ENCODE measurements at regions not wholly inside any gene's neighbourhood (a gene's known extent, or its start where the extent isn't known, plus 50 kb on each side); places are given as distances from the start of the nearest gene placed in this dataset.

- no peak for DNase-seq
These were observed 169.6 kb downstream of the BRD1 start for GRCh38 chr22:49657974-49658590.

GRCh38 chr22:49657275-49657973 is 170.2 kb downstream of the BRD1 start:
- DNase-seq, result peak; percentile 85

GRCh38 chr22:49656883-49657274 is 170.8 kb downstream of the BRD1 start:
- peak; percentile 58 for DNase-seq

DNA sequence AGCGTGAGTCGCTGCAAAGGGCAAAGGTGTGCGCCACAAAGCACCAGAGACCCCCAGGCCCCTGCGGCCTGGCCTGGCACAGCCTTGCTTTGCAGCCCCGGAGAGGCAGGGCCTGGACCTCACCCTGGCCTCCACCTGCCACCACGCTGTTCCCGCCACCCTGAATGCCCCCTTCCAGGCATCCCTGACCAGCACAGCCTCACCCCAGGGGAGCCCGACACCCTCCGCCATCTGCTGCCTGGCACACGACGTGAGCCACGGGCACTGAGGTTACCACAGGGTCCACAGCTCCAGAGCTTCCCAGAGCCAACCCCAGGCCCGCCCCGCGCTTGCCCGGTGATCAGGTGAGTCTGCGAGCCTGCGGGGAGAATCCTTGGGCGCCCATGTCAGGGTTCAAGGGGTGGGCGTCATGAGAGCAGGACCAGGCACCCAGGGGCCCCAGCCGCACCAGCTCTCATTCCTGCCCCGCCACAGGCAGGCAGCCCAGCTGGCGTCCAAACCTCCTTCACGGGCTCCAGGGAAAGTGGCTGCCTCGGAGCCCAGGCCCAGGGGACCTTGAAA is 171.3 kb downstream of the BRD1 start:
- DNase-seq, result no peak

DNA sequence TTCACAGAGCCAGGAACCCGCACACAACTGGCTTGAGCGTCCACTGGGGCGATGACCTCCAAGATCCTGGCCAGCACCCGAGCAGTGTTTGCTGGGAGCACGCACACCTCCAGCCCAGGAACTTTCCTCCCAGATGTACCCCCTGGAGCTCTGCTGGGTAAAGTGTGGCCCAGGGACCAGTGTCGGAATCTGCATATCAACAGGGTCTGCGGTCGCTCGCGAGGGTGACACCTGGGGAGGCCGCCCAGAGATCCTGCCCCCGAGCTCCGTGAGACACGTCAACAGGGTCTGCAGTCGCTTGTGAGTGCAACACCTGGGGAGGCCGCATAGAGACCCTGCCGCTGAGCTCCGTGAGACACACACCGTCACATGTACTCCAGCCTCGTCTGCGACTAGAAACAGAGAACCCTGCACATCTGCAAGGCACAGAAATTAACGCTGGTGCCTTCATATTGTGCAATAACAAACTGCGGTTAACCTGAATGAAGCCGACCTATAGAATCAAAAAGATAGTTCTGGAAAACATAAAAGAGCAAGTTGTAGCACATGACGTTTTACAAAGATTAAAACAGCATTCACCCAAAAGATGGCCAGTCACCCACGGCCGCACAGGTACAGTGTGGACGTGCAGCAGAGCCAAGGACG is 172.4 kb downstream of the BRD1 start:
- no peak for DNase-seq

- DNase-seq, result no peak
These were observed 177.1 kb downstream of the BRD1 start for GRCh38 chr22:49650336-49651241.

DNA sequence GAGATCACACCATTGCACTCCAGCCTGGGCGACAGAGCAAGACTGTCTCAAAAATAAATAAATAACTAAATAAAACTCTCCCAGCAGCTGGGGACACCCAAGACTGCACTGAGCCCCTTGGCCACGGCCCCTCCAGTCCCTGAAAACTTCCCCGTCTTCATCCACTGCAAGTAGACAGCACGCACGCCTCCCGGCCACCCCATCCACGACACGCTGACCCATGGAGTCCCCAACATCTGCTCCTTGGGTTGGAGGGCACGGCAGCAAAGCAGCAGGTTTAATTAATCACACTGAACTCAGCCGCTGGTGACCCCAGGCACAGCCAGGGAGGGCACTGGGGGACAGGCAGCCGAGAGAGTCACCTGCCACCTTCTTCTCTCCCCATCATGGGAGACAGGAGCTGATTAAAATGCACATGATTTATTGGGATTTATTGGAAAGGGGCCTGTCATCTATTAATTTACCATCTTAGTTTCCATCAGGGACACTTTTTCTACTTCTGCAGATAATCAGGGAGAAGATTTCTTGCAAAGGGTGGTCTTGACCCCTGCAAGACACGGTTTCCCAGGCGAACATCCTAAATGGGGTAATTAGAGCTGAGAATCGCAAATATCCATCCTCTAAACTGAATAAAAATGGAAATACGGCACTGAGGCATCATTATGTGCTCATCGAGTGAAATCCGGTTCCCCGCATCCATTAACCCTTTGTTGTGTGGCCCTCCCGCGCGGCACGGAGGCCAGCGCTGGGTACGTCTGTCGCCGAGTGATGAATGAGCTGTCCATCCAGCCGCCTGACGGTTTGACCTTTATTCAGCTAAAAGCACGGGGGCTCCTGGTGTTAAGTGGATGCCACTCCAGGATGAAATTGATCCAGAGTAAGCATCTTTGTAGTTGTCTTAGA is 178.3 kb downstream of the BRD1 start:
- no peak for DNase-seq

- no peak for DNase-seq
These were observed 179.6 kb downstream of the BRD1 start for GRCh38 chr22:49648053-49648452.

DNA sequence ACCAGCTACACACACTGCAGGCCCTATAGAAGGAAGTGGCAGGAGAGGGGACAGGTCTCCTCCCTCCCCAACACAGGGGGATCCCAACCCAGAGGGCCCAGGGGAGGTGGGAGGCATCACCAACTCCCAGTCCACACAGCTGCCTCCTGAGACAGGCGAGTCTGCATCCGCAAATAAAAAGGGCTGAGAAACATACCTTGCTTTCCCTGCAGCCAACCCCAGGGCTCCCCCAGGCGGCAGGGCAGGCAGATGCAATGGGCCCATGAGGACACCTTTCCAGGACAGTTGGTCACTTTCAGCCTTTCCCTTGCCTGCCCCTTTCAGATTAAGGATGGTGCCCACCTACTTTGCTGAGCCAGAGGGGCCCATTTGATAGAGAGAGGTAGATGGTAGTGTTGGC is 180.0 kb downstream of the BRD1 start:
- DNase-seq, result no peak

DNA sequence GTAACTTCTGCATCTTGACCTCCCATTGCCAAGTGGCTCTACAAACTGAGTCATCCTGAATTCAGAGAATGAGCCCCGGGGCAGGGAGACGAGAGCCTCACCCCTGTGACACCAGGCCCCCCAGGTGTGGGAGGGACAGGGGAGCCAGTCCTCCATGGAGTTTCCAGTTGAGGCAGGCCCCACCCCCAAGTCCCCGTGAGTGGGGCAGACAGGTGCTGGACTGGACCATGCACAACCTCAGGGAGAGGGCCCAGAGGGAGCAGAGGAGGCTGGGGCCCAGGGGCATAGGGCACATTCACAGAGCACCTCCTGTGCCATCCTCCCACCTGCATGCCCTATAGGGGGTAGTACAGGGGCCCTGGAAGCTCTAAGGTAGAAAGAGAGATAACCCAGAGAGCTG is 180.8 kb downstream of the BRD1 start:
- no peak for DNase-seq

DNA sequence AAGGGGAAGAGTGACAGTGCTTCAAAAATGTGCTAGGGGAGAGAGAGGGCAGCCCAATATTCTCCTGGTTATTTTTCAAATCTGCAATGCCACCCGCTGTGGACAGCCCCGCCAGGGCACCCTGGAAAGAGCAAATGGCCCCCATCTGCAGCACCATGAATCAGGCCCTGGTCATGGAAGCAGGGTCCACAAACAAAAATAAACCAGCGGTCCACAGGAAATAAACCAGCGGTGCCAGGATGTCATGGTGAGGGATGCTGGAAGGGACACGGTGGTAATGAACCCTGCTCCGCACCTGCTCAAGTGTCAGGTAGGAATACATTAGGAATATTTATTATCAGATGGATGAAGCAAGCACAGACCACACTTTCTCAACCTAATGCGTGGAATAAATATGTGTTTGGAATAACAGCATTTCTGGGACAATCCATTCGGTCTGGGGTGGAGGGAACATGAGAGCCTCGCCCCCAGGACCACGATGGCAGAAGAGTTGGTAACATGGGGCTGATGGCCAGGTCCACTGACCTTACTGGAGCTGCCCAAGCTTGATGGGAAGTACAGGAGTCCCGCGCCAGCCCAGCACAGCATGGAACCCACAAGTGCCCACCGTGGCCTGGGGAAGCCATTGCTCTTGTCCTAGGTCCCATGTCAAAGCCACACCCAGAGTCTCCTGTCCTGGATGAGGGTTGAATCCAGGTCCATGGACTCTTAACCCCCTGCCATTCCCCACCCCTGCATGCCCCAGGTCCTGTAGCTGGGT is 181.7 kb downstream of the BRD1 start:
- no peak for DNase-seq

- DNase-seq, result no peak
These were observed 182.4 kb downstream of the BRD1 start for GRCh38 chr22:49645257-49645656.

- DNase-seq, result no peak
These were observed 183.7 kb downstream of the BRD1 start for GRCh38 chr22:49643998-49644397.

DNA sequence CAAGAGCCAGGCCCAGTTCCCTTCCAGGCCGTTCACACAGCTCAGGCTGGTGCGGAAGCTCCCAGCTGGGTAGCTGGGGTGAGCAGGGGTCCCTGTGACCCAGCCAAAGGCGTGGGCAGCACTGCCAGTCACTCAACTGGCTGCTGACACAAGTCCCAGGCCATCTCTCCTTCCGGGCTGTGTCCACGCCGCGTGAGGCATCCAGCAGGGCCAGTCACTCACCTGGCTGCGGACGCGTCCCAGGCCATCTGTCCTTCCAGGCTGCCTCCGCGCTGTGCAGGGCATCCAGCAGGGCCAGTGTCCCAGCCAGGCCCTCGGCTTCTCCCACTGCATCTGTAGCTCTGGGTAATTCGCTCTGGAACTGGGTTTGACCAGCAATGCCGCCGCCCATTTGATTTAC is 184.2 kb downstream of the BRD1 start:
- no peak for DNase-seq

- no peak for DNase-seq
These were observed 184.9 kb downstream of the BRD1 start for GRCh38 chr22:49642741-49643140.

DNA sequence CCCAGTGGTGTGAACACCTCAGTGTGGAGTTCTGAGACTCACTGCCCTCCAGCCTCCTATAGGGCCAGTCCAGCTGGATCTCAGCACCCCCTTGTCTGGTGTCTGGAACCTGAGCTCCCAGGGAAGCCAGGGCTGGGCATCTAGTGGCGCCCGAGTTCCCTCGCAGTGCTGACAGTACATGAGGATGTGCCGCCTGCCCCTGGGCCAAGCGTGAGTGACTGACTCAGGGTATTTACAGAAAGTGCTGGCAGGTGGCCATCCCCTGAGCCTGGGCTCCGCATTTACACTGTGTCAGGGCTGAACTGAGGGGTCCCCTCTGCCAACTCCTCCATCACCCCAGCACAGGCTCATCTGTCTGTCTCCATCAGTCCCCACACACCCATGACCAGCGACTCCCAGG is 185.3 kb downstream of the BRD1 start:
- no peak for DNase-seq

DNA sequence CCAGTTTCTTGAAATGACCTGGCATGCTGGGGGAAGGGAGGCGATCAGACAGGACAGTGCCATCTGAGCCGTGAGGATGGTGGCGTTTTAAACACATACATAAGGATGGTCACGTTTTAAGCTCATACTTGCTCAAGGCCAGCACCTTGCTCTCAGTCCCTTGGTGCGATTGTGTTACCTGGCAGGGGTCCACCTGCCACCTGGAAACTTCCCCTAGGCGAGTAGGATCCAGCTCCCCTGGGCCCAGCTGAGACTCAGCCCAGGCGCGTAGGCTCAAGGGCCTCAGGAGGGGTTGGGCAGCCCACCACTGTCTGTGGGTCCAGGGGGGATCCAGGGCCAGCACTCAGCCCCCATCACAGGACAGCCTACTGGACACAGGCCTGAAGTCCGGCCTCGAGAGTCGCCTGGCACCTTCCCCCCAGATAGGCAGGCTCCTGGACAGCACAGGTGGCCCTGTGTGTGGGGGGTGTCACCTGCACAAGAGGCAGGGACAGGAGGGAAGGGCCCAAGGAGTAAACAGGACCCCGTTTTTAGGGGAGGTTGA is 185.8 kb downstream of the BRD1 start:
- no peak for DNase-seq

DNA sequence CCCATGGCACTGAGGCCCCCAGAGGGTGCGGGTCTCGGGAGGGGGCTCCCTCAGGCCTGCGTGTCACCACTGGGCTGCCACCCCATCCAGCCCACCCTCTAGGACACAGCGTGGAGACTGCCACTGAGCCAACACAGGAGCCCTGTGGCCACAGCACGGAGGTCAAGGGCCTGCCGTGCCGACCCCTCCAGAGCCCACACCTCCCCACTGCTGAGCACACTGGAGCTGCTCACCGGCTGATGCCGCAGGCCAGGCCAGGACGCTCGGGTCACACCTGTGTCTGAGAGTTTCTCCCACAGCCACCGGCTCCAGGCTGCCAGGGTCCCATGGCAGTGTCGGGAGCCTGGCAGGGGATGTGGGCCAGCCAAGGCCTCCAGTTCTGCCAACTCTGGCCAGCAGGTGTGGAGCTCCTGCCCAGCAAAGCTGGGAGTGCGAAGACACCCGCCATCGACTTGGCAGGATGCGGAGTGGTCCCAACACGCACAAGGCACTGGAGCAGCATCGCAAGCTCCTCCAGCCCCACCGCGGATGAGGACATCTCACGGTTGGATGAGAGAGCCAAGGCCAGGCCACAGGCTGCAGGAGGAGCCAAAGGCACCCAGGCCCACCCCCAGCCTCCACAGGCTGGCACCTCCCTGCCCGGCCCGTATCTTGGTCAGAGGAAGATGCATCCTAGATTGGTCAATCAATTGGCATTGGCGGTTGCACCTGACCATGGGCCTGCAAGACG is 187.1 kb downstream of the BRD1 start:
- DNase-seq, result no peak

GRCh38 chr22:49639956-49640355 is 187.7 kb downstream of the BRD1 start:
- DNase-seq, result no peak

- DNase-seq, result no peak
These were observed 188.9 kb downstream of the BRD1 start for GRCh38 chr22:49638788-49639187.
